ENCODE measurements at regions not wholly inside any gene's neighbourhood (a gene's known extent, or its start where the extent isn't known, plus 50 kb on each side); places are given as distances from the start of the nearest gene placed in this dataset.

GRCh38 chr1:221823149-221823548, 81.3 kb upstream of the DUSP10 start:
- peaks cover 6% of the 10 kb centered on the region for H3K4me1 ChIP-seq (ENCODE audit: low read length)
- H3K9me2 ChIP-seq (replicated peaks; ENCODE audit: insufficient read depth, low read length): no peaks in the 10 kb centered on the region
- no peak overlapping the region for H3K4me3 ChIP-seq (ENCODE audit: low read length)
- no peaks in the 10 kb centered on the region for H3K27me3 ChIP-seq (replicated peaks; ENCODE audit: insufficient read depth, low read length)
- H2AFZ ChIP-seq (ENCODE audit: low read length): no peak overlapping the region
- no peaks in the 10 kb centered on the region for H3K36me3 ChIP-seq (replicated peaks; ENCODE audit: insufficient read depth, low read length)
- no peak overlapping the region for H3K4me2 ChIP-seq (ENCODE audit: low read depth, low read length)
- no peaks in the 10 kb centered on the region for H3K79me2 ChIP-seq (ENCODE audit: low read length)
- H3K9ac ChIP-seq (ENCODE audit: low read length): no peak overlapping the region
- H3K27ac ChIP-seq (ENCODE audit: low read length): no peak overlapping the region
- no peaks in the 10 kb centered on the region for H3F3A ChIP-seq (ENCODE audit: insufficient read depth, low read length)
- TF ChIP-seq EZH2 (optimal IDR thresholded peaks at IDR 0.05; ENCODE audit: low read depth, low read length) (no peak), EZH2phosphoT487 (IDR thresholded peaks at IDR 0.05; ENCODE audit: low read length) (no peak)
- TF ChIP-seq, protein P1, sequence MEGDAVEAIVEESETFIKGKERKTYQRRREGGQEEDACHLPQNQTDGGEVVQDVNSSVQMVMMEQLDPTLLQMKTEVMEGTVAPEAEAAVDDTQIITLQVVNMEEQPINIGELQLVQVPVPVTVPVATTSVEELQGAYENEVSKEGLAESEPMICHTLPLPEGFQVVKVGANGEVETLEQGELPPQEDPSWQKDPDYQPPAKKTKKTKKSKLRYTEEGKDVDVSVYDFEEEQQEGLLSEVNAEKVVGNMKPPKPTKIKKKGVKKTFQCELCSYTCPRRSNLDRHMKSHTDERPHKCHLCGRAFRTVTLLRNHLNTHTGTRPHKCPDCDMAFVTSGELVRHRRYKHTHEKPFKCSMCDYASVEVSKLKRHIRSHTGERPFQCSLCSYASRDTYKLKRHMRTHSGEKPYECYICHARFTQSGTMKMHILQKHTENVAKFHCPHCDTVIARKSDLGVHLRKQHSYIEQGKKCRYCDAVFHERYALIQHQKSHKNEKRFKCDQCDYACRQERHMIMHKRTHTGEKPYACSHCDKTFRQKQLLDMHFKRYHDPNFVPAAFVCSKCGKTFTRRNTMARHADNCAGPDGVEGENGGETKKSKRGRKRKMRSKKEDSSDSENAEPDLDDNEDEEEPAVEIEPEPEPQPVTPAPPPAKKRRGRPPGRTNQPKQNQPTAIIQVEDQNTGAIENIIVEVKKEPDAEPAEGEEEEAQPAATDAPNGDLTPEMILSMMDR (IDR thresholded peaks at IDR 0.05; ENCODE audit: low read length): no peak
- H3K9me3 ChIP-seq (replicated peaks; ENCODE audit: insufficient read depth, low read length): no peaks in the 10 kb centered on the region
- no peaks in the 10 kb centered on the region for H4K20me1 ChIP-seq (ENCODE audit: insufficient read depth, low read length)
- DNase-seq: no peak

GRCh38 chr1:221822591-221822990, 80.7 kb upstream of the DUSP10 start:
- H3K79me2 ChIP-seq (ENCODE audit: low read length): no peaks in the 10 kb centered on the region
- no peak overlapping the region for H3K4me3 ChIP-seq (ENCODE audit: low read length)
- TF ChIP-seq EZH2phosphoT487 (IDR thresholded peaks at IDR 0.05; ENCODE audit: low read length) (no peak), EZH2 (optimal IDR thresholded peaks at IDR 0.05; ENCODE audit: low read depth, low read length) (no peak)
- TF ChIP-seq, protein P1 (IDR thresholded peaks at IDR 0.05; ENCODE audit: low read length): no peak
- H3K27me3 ChIP-seq (replicated peaks; ENCODE audit: insufficient read depth, low read length): no peaks in the 10 kb centered on the region
- H3F3A ChIP-seq (ENCODE audit: insufficient read depth, low read length): no peaks in the 10 kb centered on the region
- H3K4me2 ChIP-seq (ENCODE audit: low read depth, low read length): no peak overlapping the region
- H3K9ac ChIP-seq (ENCODE audit: low read length): no peak overlapping the region
- no peaks in the 10 kb centered on the region for H3K9me2 ChIP-seq (replicated peaks; ENCODE audit: insufficient read depth, low read length)
- no peaks in the 10 kb centered on the region for H3K36me3 ChIP-seq (replicated peaks; ENCODE audit: insufficient read depth, low read length)
- H2AFZ ChIP-seq (ENCODE audit: low read length): no peak overlapping the region
- H3K4me1 ChIP-seq (ENCODE audit: low read length): peaks cover 6% of the 10 kb centered on the region
- no peak overlapping the region for H3K27ac ChIP-seq (ENCODE audit: low read length)
- no peaks in the 10 kb centered on the region for H4K20me1 ChIP-seq (ENCODE audit: insufficient read depth, low read length)
- DNase-seq: no peak
- H3K9me3 ChIP-seq (replicated peaks; ENCODE audit: insufficient read depth, low read length): no peaks in the 10 kb centered on the region

DNA sequence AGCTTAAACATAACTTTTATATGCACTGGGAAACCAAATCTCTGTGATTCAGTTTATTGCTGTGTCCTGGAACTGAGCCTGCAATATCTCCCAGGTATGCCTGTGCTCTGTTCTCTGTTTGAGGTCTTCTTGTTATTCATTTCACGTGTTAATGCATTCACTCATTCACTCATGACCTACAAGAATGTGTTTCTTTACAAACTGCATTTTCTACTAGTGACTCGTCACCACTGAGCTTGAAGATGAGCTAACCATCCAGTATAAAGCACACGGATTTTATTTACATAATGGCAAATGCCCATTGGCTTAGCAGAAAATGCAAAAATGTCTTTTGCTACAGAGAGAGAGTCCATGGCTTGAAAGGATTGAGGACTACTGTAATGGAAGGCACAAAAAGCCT, 75.0 kb upstream of the DUSP10 start:
- H3K4me3 ChIP-seq (ENCODE audit: low read length): no peak overlapping the region
- H3K9ac ChIP-seq (ENCODE audit: low read length): no peak overlapping the region
- H3K79me2 ChIP-seq (ENCODE audit: low read length): no peaks in the 10 kb centered on the region
- TF ChIP-seq EZH2phosphoT487 (IDR thresholded peaks at IDR 0.05; ENCODE audit: low read length) (no peak), EZH2 (optimal IDR thresholded peaks at IDR 0.05; ENCODE audit: low read depth, low read length) (no peak)
- TF ChIP-seq, protein P1 (IDR thresholded peaks at IDR 0.05; ENCODE audit: low read length): no peak
- H3K27ac ChIP-seq (ENCODE audit: low read length): no peak overlapping the region
- DNase-seq: no peak
- H3K27me3 ChIP-seq (replicated peaks; ENCODE audit: insufficient read depth, low read length): no peaks in the 10 kb centered on the region
- H2AFZ ChIP-seq (ENCODE audit: low read length): no peak overlapping the region
- no peaks in the 10 kb centered on the region for H4K20me1 ChIP-seq (ENCODE audit: insufficient read depth, low read length)
- H3K4me1 ChIP-seq (ENCODE audit: low read length): no peaks in the 10 kb centered on the region
- no peaks in the 10 kb centered on the region for H3K36me3 ChIP-seq (replicated peaks; ENCODE audit: insufficient read depth, low read length)
- H3F3A ChIP-seq (ENCODE audit: insufficient read depth, low read length): no peaks in the 10 kb centered on the region
- no peaks in the 10 kb centered on the region for H3K9me3 ChIP-seq (replicated peaks; ENCODE audit: insufficient read depth, low read length)
- no peaks in the 10 kb centered on the region for H3K9me2 ChIP-seq (replicated peaks; ENCODE audit: insufficient read depth, low read length)
- no peak overlapping the region for H3K4me2 ChIP-seq (ENCODE audit: low read depth, low read length)
